ENCODE measurements at regions not wholly inside any gene's neighbourhood (a gene's known extent, or its start where the extent isn't known, plus 50 kb on each side); places are given as distances from the start of the nearest gene placed in this dataset.

DNA sequence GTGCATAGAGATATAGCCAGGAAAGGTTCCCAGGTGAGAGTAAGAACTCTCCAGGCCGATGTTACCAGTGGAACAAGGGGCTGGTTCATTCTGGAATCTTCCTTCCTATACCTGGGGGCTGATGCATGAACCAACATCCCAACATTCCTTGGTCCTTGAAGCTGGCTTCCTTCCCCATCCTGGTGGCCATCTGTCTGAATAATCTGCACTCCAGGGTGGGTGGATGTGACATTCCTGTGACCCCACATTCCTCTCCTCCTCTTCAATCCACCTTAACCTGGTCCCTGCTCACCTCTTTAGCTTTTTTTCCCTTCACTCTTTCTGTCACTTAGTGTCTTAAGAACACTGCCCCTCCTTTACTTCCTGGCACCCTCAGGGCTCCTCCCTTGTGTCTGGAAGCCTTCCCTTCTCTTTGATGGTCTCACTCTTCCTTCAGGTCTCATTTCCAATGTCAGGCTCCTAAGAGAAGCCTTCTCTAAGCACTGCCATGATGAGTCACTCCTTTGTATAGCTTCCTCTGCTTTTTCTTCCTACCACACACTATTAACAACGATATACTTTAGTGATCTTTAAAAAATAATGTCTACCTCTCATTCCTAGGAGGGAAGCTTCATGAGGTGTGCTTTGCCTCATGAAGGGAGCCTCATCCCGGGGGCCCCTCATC is 80.3 kb downstream of the BOD1 start:
- no peak for FAIRE-seq
- Histone ChIP-seq H3K4me2 (ENCODE audit: insufficient read depth in 1 of 2, low read depth in 2 of 2, low read length in 2 of 2) (no peak overlapping the region), H4K5ac (ENCODE audit: insufficient read length, low read depth, low read length) (no peak overlapping the region)

More for the DNA sequence above, 80.3 kb downstream of the BOD1 start:
- Histone ChIP-seq H3K36me3 (ENCODE audit: control insufficient read depth in 2 of 4, insufficient read depth in 4 of 4, low read length in 3 of 4) (no peaks in the 10 kb centered on the region), H2BK20ac (ENCODE audit: low read length) (no peak overlapping the region), H3K9ac (replicated peaks in 1 of 4; ENCODE audit: extremely low read depth in 1 of 4, low read depth in 3 of 4, low read length in 3 of 4) (no peak overlapping the region), H3K79me1 (ENCODE audit: low read depth, low read length) (no peaks in the 10 kb centered on the region), H2BK5ac (ENCODE audit: low read depth, low read length) (no peak overlapping the region), H3K79me2 (ENCODE audit: control insufficient read depth in 1 of 2, insufficient read depth in 2 of 2, low read length in 2 of 2) (no peaks in the 10 kb centered on the region), H3K27ac (ENCODE audit: low read depth, low read length) (no peak overlapping the region), H3K18ac (ENCODE audit: extremely low read depth, low read length) (no peak overlapping the region), H3K27me3 (replicated peaks in 1 of 4; ENCODE audit: control insufficient read depth in 3 of 4, extremely low read depth in 1 of 4, insufficient read depth in 3 of 4, low read length in 3 of 4) (peaks cover 0 to 1% (median 0%) of the 10 kb centered on the region in 4 experiments; a peak in 1 of 7 replicates), H3K23me2 (ENCODE audit: low read depth, low read length) (0 out of 2 replicates have a peak, but pooled peaks cover 2% of the 10 kb centered on the region), H3K23ac (ENCODE audit: insufficient read length) (no peak overlapping the region), H2AFZ (ENCODE audit: low read length) (no peak overlapping the region), H3K9me3 (ENCODE audit: insufficient read depth in 2 of 2, low read depth in 1 of 2, low read length in 1 of 2) (no peaks in the 10 kb centered on the region), H2BK15ac (ENCODE audit: low read length) (no peak overlapping the region), H3K4me3 (ENCODE audit: extremely low read depth in 1 of 4, insufficient read depth in 2 of 4, low read depth in 3 of 4, low read length in 4 of 4) (no peak overlapping the region), H2BK120ac (replicated peaks; ENCODE audit: low read depth, low read length) (no peak overlapping the region), H4K91ac (replicated peaks; ENCODE audit: insufficient read length, low read length) (no peak overlapping the region), H2BK12ac (ENCODE audit: low read depth, low read length) (no peak overlapping the region), H3K4ac (replicated peaks; ENCODE audit: insufficient read length, low read depth, low read length) (no peak overlapping the region), H3K14ac (ENCODE audit: insufficient read length) (no peak overlapping the region), H4K8ac (ENCODE audit: extremely low read depth, insufficient read depth, low read length) (no peak overlapping the region), H2AK5ac (ENCODE audit: low read depth, low read length) (no peak overlapping the region), H3K4me1 (replicated peaks in 1 of 4; ENCODE audit: control insufficient read depth in 3 of 4, insufficient read depth in 4 of 4, low read length in 3 of 4) (no peaks in the 10 kb centered on the region), H4K20me1 (replicated peaks in 1 of 2; ENCODE audit: control insufficient read depth in 1 of 2, insufficient read depth in 2 of 2, low read length in 2 of 2) (no peaks in the 10 kb centered on the region), H3K56ac (replicated peaks; ENCODE audit: insufficient read length, low read depth, low read length) (no peak overlapping the region)
- no peak for DNase-seq (ENCODE audit: low read depth in 1 of 2, low spot score in 2 of 2)
- POLR2A ChIA-PET (ENCODE audit: partially characterized antibody): no interaction called here
- WGBS, 2 experiments (ENCODE audit: extremely low coverage in 1 of 2, insufficient coverage in 1 of 2, insufficient read length in 1 of 2, insufficient replicate concordance in 2 of 2, low coverage in 1 of 2, low lambda C conversion rate in 2 of 2, missing lambda C conversion rate in 1 of 2): 91% methylated on average over 3 of the region's 3 CpGs; no CpG with 5 or more reads in 1 of the 2 experiments
- TF ChIP-seq RBBP5 (IDR thresholded peaks at IDR 0.05; ENCODE audit: borderline replicate concordance, low read depth, low read length) (no peak), JUN (IDR thresholded peaks at IDR 0.05; ENCODE audit: low read depth, low read length) (no peak), SIN3A (conservative IDR thresholded peaks at IDR 0.05 in 1 of 2, IDR thresholded peaks at IDR 0.05 in 1 of 2; ENCODE audit: low read depth in 1 of 2, low read length in 2 of 2) (no peak), ZNF274 (IDR thresholded peaks at IDR 0.05; ENCODE audit: borderline replicate concordance, extremely low read depth, low read length) (no peak), SAP30 (IDR thresholded peaks at IDR 0.05; ENCODE audit: insufficient read depth, insufficient replicate concordance, low read length) (no peak)
- CTCF ChIA-PET (ENCODE audit: partially characterized antibody): interaction anchor here (0.6 kb wide), 1 partner anchor 39 kb away, joined by 3 read pairs; no protein-coding TSS in a partner anchor

All from H1 (cell line).